IMR-90 (cell line): ENCODE measurements at regions not wholly inside any gene's neighbourhood (a gene's known extent, or its start where the extent isn't known, plus 50 kb on each side); places are given as distances from the start of the nearest gene placed in this dataset.

Experiments
- ATAC-seq: fragments of 200-7000 bp; cut with Tn5 transposase; 2 replicates; pipeline ENCODE4 v1.9.1; 2020; ENCODE audit warnings: low read depth, mild to moderate bottlenecking, moderate library complexity
- BruUV-seq: library from RNA; stranded (reverse); fragments of 400-500 nt; replicated peaks from 2 replicates; lab custom pipeline; 2021; lab: Mats Ljungman, UMichigan
- CTCF ChIA-PET: fragments of 300-600 bp; formaldehyde crosslinking; extraction: SDS; loops from one replicate; lab custom pipeline; 2021; ENCODE audit warnings: antibody characterized with exemption; lab: Yijun Ruan, JAX
- POLR2A ChIA-PET: fragments of 300-600 bp; sonication (Branson Sonifier 250); formaldehyde crosslinking; loops from one replicate; lab custom pipeline; 2022; ENCODE audit warnings: antibody characterized with exemption; ENCODE audit not compliant: unreplicated experiment; lab: Charles Lee
- DNase-seq: peaks from one replicate; pipeline ENCODE4 v3.0.0; 2013
- H2AFZ ChIP-seq: replicated peaks from 2 replicates; pipeline ENCODE3; 2013; ENCODE audit warnings: low read length, mild to moderate bottlenecking; ENCODE audit not compliant: poor library complexity
- H2AK5ac ChIP-seq: 2 replicates; pipeline ENCODE4 v1.6.1; 2013; ENCODE audit warnings: low read depth, low read length, inconsistent platforms
- H2AK9ac ChIP-seq: replicated peaks from 2 replicates; pipeline ENCODE3; 2013; ENCODE audit warnings: mild to moderate bottlenecking, low read depth, low read length, moderate library complexity; ENCODE audit not compliant: poor library complexity
- H2BK120ac ChIP-seq: 2 replicates; pipeline ENCODE4 v1.6.1; 2013; ENCODE audit warnings: low read depth, low read length, inconsistent platforms
- H2BK15ac ChIP-seq: 3 replicates; pipeline ENCODE4 v1.6.1; 2013; ENCODE audit warnings: low read depth, low read length, inconsistent platforms
- H2BK20ac ChIP-seq: 2 replicates; pipeline ENCODE4 v1.6.1; 2013; ENCODE audit warnings: low read depth, mild to moderate bottlenecking, inconsistent platforms, low read length, moderate library complexity
- H2BK5ac ChIP-seq: 2 replicates; pipeline ENCODE4 v1.6.1; 2013; ENCODE audit warnings: mild to moderate bottlenecking, low read depth, low read length, inconsistent platforms; ENCODE audit not compliant: poor library complexity, severe bottlenecking
- H3K14ac ChIP-seq: replicated peaks from 2 replicates; pipeline ENCODE4 v1.6.1; 2013; ENCODE audit warnings: low read depth, low read length, inconsistent platforms
- H3K18ac ChIP-seq: 2 replicates; pipeline ENCODE4 v1.6.1; 2013; ENCODE audit warnings: low read depth, low read length, control low read depth
- H3K23ac ChIP-seq: 2 replicates; pipeline ENCODE4 v1.6.1; 2013; ENCODE audit warnings: low read depth, low read length, inconsistent platforms
- H3K27ac ChIP-seq: 2 replicates; pipeline ENCODE4 v1.5.1; 2013; ENCODE audit warnings: mild to moderate bottlenecking, control low read depth, low read length; ENCODE audit not compliant: insufficient read depth
- H3K27me3 ChIP-seq: 2 replicates; pipeline ENCODE4 v1.6.1; 2013; ENCODE audit warnings: low read length; ENCODE audit not compliant: control insufficient read depth, insufficient read depth
- H3K36me3 ChIP-seq: 2 replicates; pipeline ENCODE4 v1.6.1; 2013; ENCODE audit warnings: low read length, mixed read lengths; ENCODE audit not compliant: control insufficient read depth, insufficient read depth
- H3K4ac ChIP-seq: 2 replicates; pipeline ENCODE4 v1.6.1; 2013; ENCODE audit warnings: low read depth, low read length, inconsistent platforms
- H3K4me1 ChIP-seq: 2 replicates; pipeline ENCODE4 v1.6.1; 2013; ENCODE audit warnings: low read length, mixed read lengths; ENCODE audit not compliant: control insufficient read depth, insufficient read depth
- H3K4me2 ChIP-seq: 2 replicates; pipeline ENCODE4 v1.6.1; 2013; ENCODE audit warnings: low read depth, mild to moderate bottlenecking, control low read depth, low read length, moderate library complexity
- H3K4me3 ChIP-seq: 2 replicates; pipeline ENCODE4 v1.5.1; 2013; ENCODE audit warnings: low read depth, mild to moderate bottlenecking, control low read depth, low read length, moderate library complexity; ENCODE audit not compliant: insufficient read depth
- H3K56ac ChIP-seq: 2 replicates; pipeline ENCODE4 v1.6.1; 2013; ENCODE audit warnings: low read length, inconsistent platforms; ENCODE audit not compliant: insufficient read depth; ENCODE audit errors: extremely low read depth
- H3K79me1 ChIP-seq, 2 experiments: 2 replicates each; pipeline ENCODE4 v1.6.1; 2013; ENCODE audit warnings: low read length in 2 of 2, inconsistent platforms in 1 of 2, low read depth in 1 of 2
- H3K9ac ChIP-seq: 2 replicates; pipeline ENCODE4 v1.6.1; 2013; ENCODE audit warnings: low read depth, low read length, control low read depth
- H3K9me1 ChIP-seq: 2 replicates; pipeline ENCODE4 v1.6.1; 2013; ENCODE audit warnings: low read length, inconsistent platforms; ENCODE audit not compliant: insufficient read depth
- H3K9me3 ChIP-seq: 2 replicates; pipeline ENCODE4 v1.6.1; 2013; ENCODE audit warnings: low read length; ENCODE audit not compliant: control insufficient read depth, insufficient read depth
- H4K20me1 ChIP-seq: 2 replicates; pipeline ENCODE4 v1.6.1; 2013; ENCODE audit warnings: low read length, inconsistent platforms; ENCODE audit not compliant: insufficient read depth
- H4K5ac ChIP-seq: 2 replicates; pipeline ENCODE4 v1.6.1; 2013; ENCODE audit warnings: mild to moderate bottlenecking, low read depth, low read length, control low read depth
- H4K8ac ChIP-seq, 2 experiments: 2 replicates each; pipeline ENCODE4 v1.6.1; 2013; ENCODE audit warnings: low read depth in 2 of 2, low read length in 2 of 2, control low read depth in 1 of 2, inconsistent platforms in 1 of 2
- H4K91ac ChIP-seq: 2 replicates; pipeline ENCODE4 v1.6.1; 2013; ENCODE audit warnings: low read depth, low read length, inconsistent platforms; ENCODE audit not compliant: insufficient read depth
- BHLHE40 ChIP-seq: fragments of 150-350 bp; IDR thresholded peaks from 2 replicates; pipeline ENCODE4 v1.6.1; 2016; ENCODE audit warnings: mild to moderate bottlenecking, low read depth, low read length
- CEBPB ChIP-seq: IDR thresholded peaks from 2 replicates; pipeline ENCODE4 v1.6.1; 2012; ENCODE audit warnings: low read depth, low read length, improper control_type of control experiment
- CTCF ChIP-seq: conservative IDR thresholded peaks from 2 replicates; pipeline ENCODE4 v1.5.1; 2012; ENCODE audit warnings: mild to moderate bottlenecking, low read depth, low read length, improper control_type of control experiment
- ELK1 ChIP-seq: fragments of 150-350 bp; IDR thresholded peaks from 2 replicates; pipeline ENCODE4 v1.6.1; 2016; ENCODE audit warnings: low read depth, mild to moderate bottlenecking, low read length, moderate library complexity, borderline replicate concordance
- FOS ChIP-seq: fragments of 150-350 bp; IDR thresholded peaks from 2 replicates; pipeline ENCODE4 v1.6.1; 2016; ENCODE audit warnings: low read depth, low read length
- MXI1 ChIP-seq: IDR thresholded peaks from 2 replicates; pipeline ENCODE4 v1.6.1; 2012; ENCODE audit warnings: low read depth, mild to moderate bottlenecking, low read length, moderate library complexity, borderline replicate concordance
- NFE2L2 ChIP-seq: fragments of 150-350 bp; IDR thresholded peaks from 2 replicates; pipeline ENCODE4 v1.6.1; 2016; ENCODE audit warnings: low read depth, mild to moderate bottlenecking, low read length
- RAD21 ChIP-seq: IDR thresholded peaks from 2 replicates; pipeline ENCODE4 v1.6.1; 2012; ENCODE audit warnings: low read length, improper control_type of control experiment
- RCOR1 ChIP-seq: IDR thresholded peaks from 2 replicates; pipeline ENCODE4 v1.6.1; 2012; ENCODE audit warnings: mild to moderate bottlenecking, low read length, improper control_type of control experiment; ENCODE audit not compliant: insufficient replicate concordance
- SMC3 ChIP-seq: fragments of 150-350 bp; IDR thresholded peaks from 2 replicates; pipeline ENCODE4 v1.6.1; 2016; ENCODE audit warnings: low read depth, mild to moderate bottlenecking, antibody characterized with exemption, low read length, moderate library complexity
- WGBS, 2 experiments: methylation state at CpG; one replicate each; pipeline versions ENCODE4 v1.1.5 to v1.1.7; 2013; ENCODE audit warnings: missing lambda C conversion rate in 2 of 2; ENCODE audit not compliant: insufficient read length in 1 of 2; ENCODE audit errors: extremely low coverage in 2 of 2; 5-methylcytosine and 5-hydroxymethylcytosine counted together
- dilution Hi-C: fragments of 300-500 bp; cut with HindIII; formaldehyde crosslinking; loops from one replicate; pipeline ENCODE4 v1.14.3; 2018; ENCODE audit warnings: low sequenced_read_pairs; ENCODE audit not compliant: unreplicated experiment
- in situ Hi-C: fragments of 300-500 bp; cut with MboI; formaldehyde crosslinking; loops from 3 replicates; pipeline ENCODE4 v1.14.3; 2019; ENCODE audit warnings: low sequenced_read_pairs, inconsistent platforms, mixed read lengths
- intact Hi-C: fragments of 100-400 bp; cut with micrococcal nuclease; formaldehyde crosslinking; loops from 2 replicates; pipeline ENCODE4 v1.10.0; 2022

GRCh38 chrX:122591546-122591945, 592.5 kb upstream of the GRIA3 start:
- no peak overlapping the region for H3K56ac ChIP-seq
- no peak for ATAC-seq
- H3K9me3 ChIP-seq: no peaks in the 10 kb centered on the region
- H2AK5ac ChIP-seq: no peak overlapping the region
- no peak overlapping the region for H4K5ac ChIP-seq
- no peaks in the 10 kb centered on the region for H3K9me1 ChIP-seq
- BruUV-seq: no TSS peak
- no peak overlapping the region for H2BK5ac ChIP-seq
- no peak overlapping the region for H2AFZ ChIP-seq
- dilution Hi-C loops (no loop called here), in situ Hi-C loops (no loop called here), intact Hi-C loops (no loop called here)
- no peak overlapping the region for H4K8ac ChIP-seq
- H4K20me1 ChIP-seq: no peaks in the 10 kb centered on the region
- H3K4me3 ChIP-seq: no peak overlapping the region
- no peak overlapping the region for H2AK9ac ChIP-seq
- H2BK15ac ChIP-seq: no peak overlapping the region
- H3K79me1 ChIP-seq: no peaks in the 10 kb centered on the region
- H3K23ac ChIP-seq: no peak overlapping the region
- DNase-seq: no peak
- H3K27ac ChIP-seq: no peak overlapping the region
- ChIA-PET POLR2A (no interaction called here), CTCF (no interaction called here)
- H3K9ac ChIP-seq: no peak overlapping the region
- H2BK20ac ChIP-seq: no peak overlapping the region
- no peak overlapping the region for H3K4me2 ChIP-seq
- no CpG with 5 or more reads among the region's 2 CpGs for WGBS, 2 experiments
- no peaks in the 10 kb centered on the region for H3K36me3 ChIP-seq
- no peak overlapping the region for H2BK120ac ChIP-seq
- H4K91ac ChIP-seq: no peak overlapping the region
- no peak for TF ChIP-seq CEBPB
- no peak for TF ChIP-seq NFE2L2
- no peak for TF ChIP-seq CTCF
- TF ChIP-seq RCOR1: no peak
- no peak for TF ChIP-seq FOS
- no peak for TF ChIP-seq MXI1
- TF ChIP-seq ELK1: no peak
- TF ChIP-seq BHLHE40: no peak
- no peak for TF ChIP-seq RAD21
- no peak for TF ChIP-seq SMC3
- no peak overlapping the region for H3K14ac ChIP-seq
- no peak overlapping the region for H3K4ac ChIP-seq
- no peaks in the 10 kb centered on the region for H3K4me1 ChIP-seq
- H3K18ac ChIP-seq: no peak overlapping the region
- H3K27me3 ChIP-seq: no peaks in the 10 kb centered on the region
